KMS-11 (cell line): ENCODE measurements at regions not wholly inside any gene's neighbourhood (a gene's known extent, or its start where the extent isn't known, plus 50 kb on each side); places are given as distances from the start of the nearest gene placed in this dataset.

Experiments
- H2AFZ ChIP-seq: fragments of 200-600 bp; sonication (generic); 2 replicates; pipeline ENCODE4 v1.6.1; 2016; ENCODE audit warnings: antibody characterized with exemption, mixed run types, low read depth
- H3K27ac ChIP-seq: fragments of 200-600 bp; sonication (generic); 2 replicates; pipeline ENCODE4 v1.6.1; 2016; ENCODE audit warnings: mild to moderate bottlenecking, mixed run types
- H3K27me3 ChIP-seq: fragments of 200-600 bp; sonication (generic); 2 replicates; pipeline ENCODE4 v1.6.1; 2017; ENCODE audit warnings: mild to moderate bottlenecking, low read depth, mixed run types, moderate library complexity; ENCODE audit not compliant: insufficient read depth
- H3K36me3 ChIP-seq: fragments of 200-600 bp; sonication (generic); 2 replicates; pipeline ENCODE4 v1.6.1; 2017; ENCODE audit warnings: mild to moderate bottlenecking, mixed run types; ENCODE audit not compliant: insufficient read depth
- H3K4me1 ChIP-seq: fragments of 200-600 bp; sonication (generic); 2 replicates; pipeline ENCODE4 v1.6.1; 2016; ENCODE audit warnings: mild to moderate bottlenecking, low read depth, mixed run types; ENCODE audit not compliant: poor library complexity, severe bottlenecking
- H3K4me2 ChIP-seq: fragments of 200-600 bp; sonication (generic); 2 replicates; pipeline ENCODE4 v1.7.0; 2016; ENCODE audit warnings: mild to moderate bottlenecking, mixed run types
- H3K4me3 ChIP-seq: fragments of 200-600 bp; sonication (generic); IDR thresholded peaks from 2 replicates; pipeline ENCODE4 v1.6.1; 2017; ENCODE audit warnings: low read depth, low read length, mixed read lengths; ENCODE audit not compliant: insufficient read depth
- H3K79me2 ChIP-seq: fragments of 200-600 bp; sonication (generic); 2 replicates; pipeline ENCODE4 v1.6.1; 2016; ENCODE audit warnings: low read depth, mixed run types; ENCODE audit not compliant: insufficient read depth
- H3K9ac ChIP-seq: fragments of 200-600 bp; sonication (generic); 2 replicates; pipeline ENCODE4 v1.6.1; 2016; ENCODE audit warnings: mild to moderate bottlenecking, mixed run types
- H4K20me1 ChIP-seq: fragments of 200-600 bp; sonication (generic); 2 replicates; pipeline ENCODE4 v1.6.1; 2016; ENCODE audit warnings: mild to moderate bottlenecking, mixed run types; ENCODE audit not compliant: insufficient read depth
- TF ChIP-seq, protein P1 (sequence below): fragments of 200-600 bp; sonication (generic); conservative IDR thresholded peaks from 2 replicates; pipeline ENCODE4 v1.6.1; 2017; ENCODE audit warnings: low read depth, mild to moderate bottlenecking, antibody characterized with exemption, low read length, moderate library complexity, mixed read lengths

DNA sequence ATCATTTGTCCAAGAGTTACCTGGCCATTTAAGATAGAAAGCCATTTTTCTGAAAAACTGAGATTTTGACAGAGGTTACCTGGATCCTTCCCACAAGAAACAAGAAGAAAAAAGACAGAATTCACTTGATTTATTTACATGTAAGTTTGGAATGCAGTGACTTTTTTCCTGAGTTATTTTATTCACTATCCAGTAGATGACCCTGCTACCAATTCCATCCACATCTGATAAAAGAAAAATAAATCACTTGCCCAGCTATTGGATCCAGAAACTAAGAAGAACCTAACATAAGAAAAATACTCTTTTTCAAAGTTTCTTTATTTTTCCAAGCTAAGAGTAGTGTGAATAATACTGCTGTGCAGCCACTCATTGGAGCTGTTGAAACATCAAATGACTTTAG lies 275.2 kb downstream of the CETN3 start:
- Histone ChIP-seq H4K20me1 (no peaks in the 10 kb centered on the region), H3K4me2 (no peak overlapping the region), H3K4me1 (no peaks in the 10 kb centered on the region), H3K36me3 (no peaks in the 10 kb centered on the region), H3K79me2 (no peaks in the 10 kb centered on the region), H3K27me3 (no peaks in the 10 kb centered on the region), H3K27ac (no peak overlapping the region), H3K9ac (no peak overlapping the region), H3K4me3 (no peak overlapping the region), H2AFZ (no peak overlapping the region)
- TF ChIP-seq, protein P1, sequence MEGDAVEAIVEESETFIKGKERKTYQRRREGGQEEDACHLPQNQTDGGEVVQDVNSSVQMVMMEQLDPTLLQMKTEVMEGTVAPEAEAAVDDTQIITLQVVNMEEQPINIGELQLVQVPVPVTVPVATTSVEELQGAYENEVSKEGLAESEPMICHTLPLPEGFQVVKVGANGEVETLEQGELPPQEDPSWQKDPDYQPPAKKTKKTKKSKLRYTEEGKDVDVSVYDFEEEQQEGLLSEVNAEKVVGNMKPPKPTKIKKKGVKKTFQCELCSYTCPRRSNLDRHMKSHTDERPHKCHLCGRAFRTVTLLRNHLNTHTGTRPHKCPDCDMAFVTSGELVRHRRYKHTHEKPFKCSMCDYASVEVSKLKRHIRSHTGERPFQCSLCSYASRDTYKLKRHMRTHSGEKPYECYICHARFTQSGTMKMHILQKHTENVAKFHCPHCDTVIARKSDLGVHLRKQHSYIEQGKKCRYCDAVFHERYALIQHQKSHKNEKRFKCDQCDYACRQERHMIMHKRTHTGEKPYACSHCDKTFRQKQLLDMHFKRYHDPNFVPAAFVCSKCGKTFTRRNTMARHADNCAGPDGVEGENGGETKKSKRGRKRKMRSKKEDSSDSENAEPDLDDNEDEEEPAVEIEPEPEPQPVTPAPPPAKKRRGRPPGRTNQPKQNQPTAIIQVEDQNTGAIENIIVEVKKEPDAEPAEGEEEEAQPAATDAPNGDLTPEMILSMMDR = no peak

DNA sequence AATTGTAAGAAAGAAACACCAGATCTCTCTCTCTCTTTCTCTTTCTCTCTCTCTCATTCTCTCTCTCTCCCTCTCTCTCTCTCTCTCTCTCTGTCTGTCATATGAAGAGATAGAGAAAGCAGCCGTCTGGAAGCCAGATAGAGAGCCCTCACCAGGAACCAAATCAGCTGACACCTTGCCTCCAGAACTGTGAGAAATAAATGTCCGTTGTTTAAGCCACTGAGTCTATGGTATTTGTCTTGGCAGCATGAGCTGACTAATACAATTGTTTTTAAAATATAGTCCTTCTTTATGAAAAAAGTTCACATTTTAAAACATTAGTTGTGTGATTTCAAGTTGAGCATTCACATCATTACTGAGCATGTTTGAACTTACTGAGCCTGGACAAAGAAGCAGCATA lies 275.6 kb downstream of the CETN3 start:
- Histone ChIP-seq H3K9ac (no peak overlapping the region), H2AFZ (no peak overlapping the region), H3K27ac (no peak overlapping the region), H3K79me2 (no peaks in the 10 kb centered on the region), H3K4me3 (no peak overlapping the region), H3K4me2 (no peak overlapping the region), H3K36me3 (no peaks in the 10 kb centered on the region), H3K4me1 (no peaks in the 10 kb centered on the region), H4K20me1 (no peaks in the 10 kb centered on the region), H3K27me3 (no peaks in the 10 kb centered on the region)
- TF ChIP-seq, protein P1 = no peak

DNA sequence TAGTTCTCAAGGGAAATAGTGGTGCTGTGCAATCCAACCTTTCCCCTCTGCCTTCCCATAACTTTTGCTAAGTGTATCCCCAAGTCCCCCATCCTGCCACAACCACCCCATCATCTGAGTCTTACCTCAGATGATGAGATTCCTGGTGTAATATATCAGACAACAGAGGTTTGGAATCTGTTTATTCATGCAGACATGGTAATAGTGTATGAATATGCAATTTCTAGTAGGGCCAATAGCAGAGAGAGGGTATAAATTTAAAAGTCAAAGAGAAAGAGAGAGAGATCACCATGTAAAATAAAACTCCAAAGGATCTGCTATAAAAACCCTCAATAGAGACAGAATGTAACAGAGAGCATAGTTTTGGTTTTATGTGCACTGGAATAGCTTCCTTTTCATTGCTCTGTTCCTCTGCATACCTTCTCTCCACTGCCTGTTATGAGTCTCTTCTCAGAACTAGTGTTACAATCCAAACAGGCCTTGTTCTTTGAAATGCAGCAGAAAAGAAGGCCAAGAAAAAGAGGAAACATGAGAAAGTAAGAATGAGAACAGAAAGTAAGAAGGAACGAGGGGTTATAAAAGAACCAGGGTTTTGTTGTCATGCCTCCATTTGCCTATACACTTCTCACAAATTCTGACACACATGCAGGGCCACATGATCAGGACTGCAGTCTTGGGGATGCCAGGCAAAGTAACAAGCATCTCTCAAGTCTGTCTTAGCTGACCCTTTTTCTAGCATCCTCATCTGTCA lies 278.0 kb downstream of the CETN3 start:
- no peaks in the 10 kb centered on the region for H3K4me1 ChIP-seq
- no peak overlapping the region for H3K27ac ChIP-seq
- no peaks in the 10 kb centered on the region for H3K27me3 ChIP-seq
- H4K20me1 ChIP-seq = no peaks in the 10 kb centered on the region
- H3K79me2 ChIP-seq = no peaks in the 10 kb centered on the region
- no peak overlapping the region for H2AFZ ChIP-seq
- no peaks in the 10 kb centered on the region for H3K36me3 ChIP-seq
- H3K9ac ChIP-seq = no peak overlapping the region
- H3K4me3 ChIP-seq = no peak overlapping the region
- TF ChIP-seq, protein P1 = no peak
- no peak overlapping the region for H3K4me2 ChIP-seq

DNA sequence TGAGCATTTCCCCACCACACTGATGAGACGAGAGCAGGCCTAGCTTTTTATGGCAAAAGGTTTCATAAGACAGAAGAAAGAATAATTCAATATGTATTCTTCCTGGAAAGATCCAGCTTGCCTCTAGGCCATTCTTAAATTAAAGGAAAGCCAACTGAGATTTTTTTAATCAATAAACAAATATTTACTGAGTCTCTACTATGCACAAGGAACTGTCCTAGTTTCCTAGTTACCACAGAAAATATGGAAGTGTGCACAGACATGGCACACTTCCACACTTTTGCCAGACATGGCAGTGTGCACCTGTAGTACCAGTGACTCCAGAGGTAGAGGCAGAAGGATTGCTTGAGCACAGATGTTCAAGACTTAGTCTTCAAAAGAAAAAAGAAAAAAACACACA lies 281.0 kb downstream of the CETN3 start:
- Histone ChIP-seq H3K79me2 (no peaks in the 10 kb centered on the region), H3K9ac (no peak overlapping the region), H3K36me3 (no peaks in the 10 kb centered on the region), H2AFZ (no peak overlapping the region), H4K20me1 (no peaks in the 10 kb centered on the region), H3K4me3 (no peak overlapping the region), H3K4me2 (no peak overlapping the region), H3K27me3 (no peaks in the 10 kb centered on the region), H3K4me1 (no peaks in the 10 kb centered on the region), H3K27ac (no peak overlapping the region)
- TF ChIP-seq, protein P1 = no peak
